Naive B cell (primary cell): ENCODE measurements at regions not wholly inside any gene's neighbourhood (a gene's known extent, or its start where the extent isn't known, plus 50 kb on each side); places are given as distances from the start of the nearest gene placed in this dataset.

ENCODE experiments used
- ATAC-seq, 2 donors: fragments of 150-1000 bp; cut with Tn5 transposase; 2 replicates each; pipeline ENCODE4 v1.10.0; 2021; ENCODE audit warnings: low read depth in 2 of 2, mild to moderate bottlenecking in 2 of 2, moderate library complexity in 2 of 2
- DNase-seq: peaks from one replicate; pipeline ENCODE4 v3.0.0; 2022
- H3K27ac Mint-ChIP-seq, 6 donors: one replicate each; pipeline ENCODE4 v1.8.0; 2020 to 2022; ENCODE audit warnings: mild to moderate bottlenecking in 6 of 6, mixed read lengths in 6 of 6, moderate library complexity in 5 of 6, inconsistent platforms in 2 of 6
- H3K27me3 Mint-ChIP-seq, 3 donors: one replicate each; pipeline ENCODE4 v1.8.0; 2021 to 2022; ENCODE audit warnings: mixed read lengths in 3 of 3, mild to moderate bottlenecking in 1 of 3
- H3K36me3 Mint-ChIP-seq, 2 donors: one replicate each; pipeline ENCODE4 v1.8.0; 2020 to 2022; ENCODE audit warnings: mixed read lengths in 2 of 2, inconsistent platforms in 1 of 2, mild to moderate bottlenecking in 1 of 2
- H3K4me1 Mint-ChIP-seq, 3 donors: one replicate each; pipeline ENCODE4 v1.8.0; 2020 to 2022; ENCODE audit warnings: mixed read lengths in 3 of 3, inconsistent platforms in 1 of 3, mild to moderate bottlenecking in 1 of 3, moderate library complexity in 1 of 3
- H3K4me3 Mint-ChIP-seq, 8 donors: one replicate each; pipeline ENCODE4 v1.8.0; 2020 to 2022; ENCODE audit warnings: mild to moderate bottlenecking in 8 of 8, mixed read lengths in 8 of 8, moderate library complexity in 8 of 8, inconsistent platforms in 2 of 8
- H3K9me3 Mint-ChIP-seq, 7 donors: one replicate each; pipeline ENCODE4 v1.8.0; 2020 to 2022; ENCODE audit warnings: mixed read lengths in 7 of 7, mild to moderate bottlenecking in 5 of 7, inconsistent platforms in 2 of 7, moderate library complexity in 1 of 7

GRCh38 chr5:121701731-121702130, 150.0 kb upstream of the FTMT start:
- H3K4me1 Mint-ChIP-seq, result no peaks in the 10 kb centered on the region
- ATAC-seq (no peak), DNase-seq (no peak)
- no peaks in the 10 kb centered on the region for H3K36me3 Mint-ChIP-seq
- no peak overlapping the region for H3K27ac Mint-ChIP-seq
- no peak overlapping the region for H3K4me3 Mint-ChIP-seq
- H3K27me3 Mint-ChIP-seq, result no peaks in the 10 kb centered on the region
- peaks cover 0 to 5% (median 0%) of the 10 kb centered on the region in 7 donors for H3K9me3 Mint-ChIP-seq

- Mint-ChIP-seq H3K27me3 (no peaks in the 10 kb centered on the region), H3K36me3 (no peaks in the 10 kb centered on the region), H3K27ac (no peak overlapping the region), H3K9me3 (peaks cover 0 to 5% (median 0%) of the 10 kb centered on the region in 7 donors), H3K4me1 (no peaks in the 10 kb centered on the region), H3K4me3 (peak overlapping the region in 1 of 8 donors; percentile 53)
- ATAC-seq, result no peak
- no peak for DNase-seq
Observed at GRCh38 chr5:121702682-121703081, 149.0 kb upstream of the FTMT start.

- no peak for ATAC-seq
- H3K9me3 Mint-ChIP-seq, result peaks cover 0 to 5% (median 0%) of the 10 kb centered on the region in 7 donors
- no peaks in the 10 kb centered on the region for H3K4me1 Mint-ChIP-seq
Observed at GRCh38 chr5:121704291-121704690, 147.4 kb upstream of the FTMT start.

GRCh38 chr5:121706686-121707085, 145.0 kb upstream of the FTMT start:
- Mint-ChIP-seq H3K4me3 (no peak overlapping the region), H3K9me3 (peaks cover 0 to 17% (median 0%) of the 10 kb centered on the region in 7 donors), H3K27me3 (no peaks in the 10 kb centered on the region), H3K27ac (no peak overlapping the region), H3K36me3 (no peaks in the 10 kb centered on the region), H3K4me1 (no peaks in the 10 kb centered on the region)
- ATAC-seq, result no peak
- DNase-seq, result no peak

More at GRCh38 chr5:121704291-121704690, 147.4 kb upstream of the FTMT start:
- H3K36me3 Mint-ChIP-seq, result no peaks in the 10 kb centered on the region
- no peaks in the 10 kb centered on the region for H3K27me3 Mint-ChIP-seq
- H3K27ac Mint-ChIP-seq, result no peak overlapping the region
- no peak for DNase-seq
- H3K4me3 Mint-ChIP-seq, result no peak overlapping the region

GRCh38 chr5:121707178-121707577, 144.5 kb upstream of the FTMT start:
- Mint-ChIP-seq H3K4me3 (no peak overlapping the region), H3K27ac (no peak overlapping the region), H3K4me1 (no peaks in the 10 kb centered on the region), H3K27me3 (no peaks in the 10 kb centered on the region), H3K9me3 (peaks cover 0 to 17% (median 0%) of the 10 kb centered on the region in 7 donors), H3K36me3 (no peaks in the 10 kb centered on the region)
- DNase-seq (no peak), ATAC-seq (no peak)

- H3K9me3 Mint-ChIP-seq, result peaks cover 0 to 17% (median 4%) of the 10 kb centered on the region in 7 donors
- no peak for DNase-seq
- H3K4me1 Mint-ChIP-seq, result no peaks in the 10 kb centered on the region
- no peaks in the 10 kb centered on the region for H3K36me3 Mint-ChIP-seq
- no peak overlapping the region for H3K4me3 Mint-ChIP-seq
- no peak for ATAC-seq
- no peaks in the 10 kb centered on the region for H3K27me3 Mint-ChIP-seq
- H3K27ac Mint-ChIP-seq, result no peak overlapping the region
Observed at GRCh38 chr5:121711416-121711815, 140.3 kb upstream of the FTMT start.

- peaks cover 0 to 12% (median 5%) of the 10 kb centered on the region in 7 donors for H3K9me3 Mint-ChIP-seq
- DNase-seq (no peak), ATAC-seq (no peak)
- H3K27me3 Mint-ChIP-seq, result no peaks in the 10 kb centered on the region
- H3K4me1 Mint-ChIP-seq, result no peaks in the 10 kb centered on the region
- H3K36me3 Mint-ChIP-seq, result no peaks in the 10 kb centered on the region
- H3K27ac Mint-ChIP-seq, result no peak overlapping the region
- H3K4me3 Mint-ChIP-seq, result no peak overlapping the region
Observed at GRCh38 chr5:121719255-121719654, 132.4 kb upstream of the FTMT start.

- Mint-ChIP-seq H3K27me3 (no peaks in the 10 kb centered on the region), H3K4me3 (no peak overlapping the region), H3K9me3 (peaks cover 0 to 10% (median 5%) of the 10 kb centered on the region in 7 donors), H3K27ac (no peak overlapping the region), H3K36me3 (no peaks in the 10 kb centered on the region), H3K4me1 (no peaks in the 10 kb centered on the region)
- DNase-seq (no peak), ATAC-seq (no peak)
Observed at GRCh38 chr5:121725450-121725849, 126.2 kb upstream of the FTMT start.

- ATAC-seq (no peak), DNase-seq (no peak)
- Mint-ChIP-seq H3K27ac (no peak overlapping the region), H3K36me3 (no peaks in the 10 kb centered on the region), H3K27me3 (no peaks in the 10 kb centered on the region), H3K9me3 (peaks cover 0 to 10% (median 3%) of the 10 kb centered on the region in 7 donors), H3K4me1 (no peaks in the 10 kb centered on the region), H3K4me3 (no peak overlapping the region)
Observed at GRCh38 chr5:121726991-121727390, 124.7 kb upstream of the FTMT start.

- no peak overlapping the region for H3K4me3 Mint-ChIP-seq
- H3K36me3 Mint-ChIP-seq, result no peaks in the 10 kb centered on the region
- no peaks in the 10 kb centered on the region for H3K27me3 Mint-ChIP-seq
- no peak for DNase-seq
- no peaks in the 10 kb centered on the region for H3K4me1 Mint-ChIP-seq
- no peak for ATAC-seq
- peaks cover 0 to 7% (median 0%) of the 10 kb centered on the region in 7 donors for H3K9me3 Mint-ChIP-seq
- H3K27ac Mint-ChIP-seq, result no peak overlapping the region
Observed at GRCh38 chr5:121731377-121731776, 120.3 kb upstream of the FTMT start.

- H3K4me3 Mint-ChIP-seq, result no peak overlapping the region
- H3K27ac Mint-ChIP-seq, result no peak overlapping the region
- H3K4me1 Mint-ChIP-seq, result no peaks in the 10 kb centered on the region
- no peaks in the 10 kb centered on the region for H3K27me3 Mint-ChIP-seq
- ATAC-seq (no peak), DNase-seq (no peak)
- H3K36me3 Mint-ChIP-seq, result no peaks in the 10 kb centered on the region
- H3K9me3 Mint-ChIP-seq, result peaks cover 0 to 8% (median 0%) of the 10 kb centered on the region in 7 donors
Observed at GRCh38 chr5:121735618-121736017, 116.1 kb upstream of the FTMT start.

GRCh38 chr5:121737120-121737519, 114.6 kb upstream of the FTMT start:
- Mint-ChIP-seq H3K4me1 (no peaks in the 10 kb centered on the region), H3K36me3 (no peaks in the 10 kb centered on the region)
- ATAC-seq, result no peak

GRCh38 chr5:121741156-121741555, 110.5 kb upstream of the FTMT start:
- H3K36me3 Mint-ChIP-seq, result no peaks in the 10 kb centered on the region
- H3K27ac Mint-ChIP-seq, result no peak overlapping the region
- no peaks in the 10 kb centered on the region for H3K4me1 Mint-ChIP-seq
- no peaks in the 10 kb centered on the region for H3K27me3 Mint-ChIP-seq
- H3K4me3 Mint-ChIP-seq, result no peak overlapping the region
- peaks cover 0 to 8% (median 0%) of the 10 kb centered on the region in 7 donors for H3K9me3 Mint-ChIP-seq
- no peak for DNase-seq
- ATAC-seq, result no peak

More at GRCh38 chr5:121737120-121737519, 114.6 kb upstream of the FTMT start:
- Mint-ChIP-seq H3K27me3 (no peaks in the 10 kb centered on the region), H3K4me3 (no peak overlapping the region), H3K9me3 (peaks cover 0 to 8% (median 0%) of the 10 kb centered on the region in 7 donors), H3K27ac (peak overlapping the region in 1 of 6 donors; percentile 24)
- no peak for DNase-seq

- no peak for DNase-seq
- no peak for ATAC-seq
- no peak overlapping the region for H3K4me3 Mint-ChIP-seq
- no peaks in the 10 kb centered on the region for H3K4me1 Mint-ChIP-seq
- peaks cover 0 to 6% (median 0%) of the 10 kb centered on the region in 7 donors for H3K9me3 Mint-ChIP-seq
- H3K27me3 Mint-ChIP-seq, result no peaks in the 10 kb centered on the region
- no peak overlapping the region for H3K27ac Mint-ChIP-seq
- H3K36me3 Mint-ChIP-seq, result no peaks in the 10 kb centered on the region
Observed at GRCh38 chr5:121744577-121744976, 107.1 kb upstream of the FTMT start.

GRCh38 chr5:121745407-121745806, 106.3 kb upstream of the FTMT start:
- Mint-ChIP-seq H3K36me3 (no peaks in the 10 kb centered on the region), H3K27me3 (no peaks in the 10 kb centered on the region), H3K27ac (no peak overlapping the region), H3K9me3 (peaks cover 0 to 3% (median 0%) of the 10 kb centered on the region in 7 donors), H3K4me1 (no peaks in the 10 kb centered on the region), H3K4me3 (no peak overlapping the region)
- ATAC-seq (no peak), DNase-seq (no peak)
